ENCODE measurements at regions not wholly inside any gene's neighbourhood (a gene's known extent, or its start where the extent isn't known, plus 50 kb on each side); places are given as distances from the start of the nearest gene placed in this dataset.
A peak's percentile ranks its signal among the peaks of the same experiment; 100 is the strongest.
"Not testable (repeated sequence)": the region's sequence is repeated elsewhere in the genome, so short reads cannot be mapped to it uniquely, and the experiment has no call there.

DNA sequence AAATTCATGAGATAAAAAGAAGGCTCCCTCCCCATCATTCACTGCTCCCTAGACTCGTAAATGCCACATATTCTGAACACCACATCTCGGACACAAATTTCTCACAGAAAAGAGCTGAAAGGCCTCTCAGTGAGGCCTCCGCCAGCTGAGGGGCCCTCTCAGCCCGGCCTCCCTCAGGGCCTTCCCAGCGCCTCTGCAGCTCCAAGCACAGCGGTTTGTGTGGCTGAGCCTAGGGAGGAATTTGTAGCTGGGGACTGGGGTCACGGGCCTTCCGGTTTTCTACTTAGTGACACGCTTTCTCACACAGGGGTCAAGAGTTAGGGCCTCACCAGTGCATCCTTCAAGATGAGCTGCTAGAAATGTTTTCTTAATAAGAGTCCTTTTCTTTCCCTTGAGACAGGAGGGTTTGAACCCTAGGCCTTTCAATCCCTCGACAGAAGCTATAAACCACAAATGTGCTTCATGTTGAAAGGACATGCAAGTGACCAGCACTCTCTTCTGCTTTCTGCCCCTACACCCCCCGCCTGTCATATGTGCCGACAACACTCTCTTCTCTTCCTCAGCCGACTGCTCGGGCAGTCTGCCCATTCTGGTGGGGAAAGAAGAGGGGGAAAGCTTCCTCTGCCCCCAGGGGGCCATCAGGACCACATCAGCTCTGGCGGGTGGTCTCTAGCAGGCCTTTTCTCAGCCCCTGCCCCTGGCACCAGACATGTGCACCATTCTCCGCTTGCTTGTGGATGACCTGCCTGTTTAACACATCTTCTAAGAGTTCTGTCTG is 104.9 kb downstream of the CHIC2 start:
- DNase-seq, result no peak

- no peak for DNase-seq
Observed at GRCh38 chr4:53956454-53956853, 108.0 kb downstream of the CHIC2 start.

GRCh38 chr4:53956053-53956452 is 108.4 kb downstream of the CHIC2 start:
- DNase-seq, result no peak

- no peak for DNase-seq
Observed at GRCh38 chr4:53951414-53951813, 113.0 kb downstream of the CHIC2 start.

DNA sequence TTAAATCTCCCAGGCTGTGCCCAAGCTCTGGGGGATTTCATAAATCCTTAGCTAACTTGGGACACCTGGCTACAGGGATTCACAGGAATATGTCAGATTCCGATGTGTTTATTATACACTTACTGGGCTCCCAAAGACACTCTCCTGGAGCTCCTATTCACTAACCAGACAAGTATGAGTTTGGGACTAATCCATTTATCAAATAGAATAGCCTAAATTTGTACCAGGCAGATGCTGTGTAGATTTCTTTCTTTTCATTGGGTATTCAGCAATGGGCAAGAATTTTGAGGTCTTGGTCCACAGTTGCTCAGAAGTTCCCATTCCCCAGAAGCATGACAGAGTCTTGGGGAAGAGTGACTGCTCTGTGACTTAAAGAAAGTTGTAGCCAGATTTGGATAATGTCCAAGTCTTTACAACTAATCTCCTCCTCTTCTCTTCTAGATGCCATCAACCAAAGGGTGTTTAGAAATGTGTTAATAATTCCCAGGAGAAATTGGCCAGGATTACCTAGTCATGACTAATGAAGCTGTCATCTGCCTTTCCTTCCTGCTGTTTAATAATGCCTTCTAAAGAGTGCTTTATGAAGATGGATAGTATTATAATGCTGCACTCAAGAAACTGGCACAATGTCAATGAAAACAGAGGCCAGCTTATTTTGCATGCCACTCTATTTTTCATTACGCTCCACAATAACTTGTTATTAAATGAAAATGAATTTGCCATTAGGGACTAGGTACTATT is 120.9 kb downstream of the CHIC2 start:
- DNase-seq, result no peak

DNA sequence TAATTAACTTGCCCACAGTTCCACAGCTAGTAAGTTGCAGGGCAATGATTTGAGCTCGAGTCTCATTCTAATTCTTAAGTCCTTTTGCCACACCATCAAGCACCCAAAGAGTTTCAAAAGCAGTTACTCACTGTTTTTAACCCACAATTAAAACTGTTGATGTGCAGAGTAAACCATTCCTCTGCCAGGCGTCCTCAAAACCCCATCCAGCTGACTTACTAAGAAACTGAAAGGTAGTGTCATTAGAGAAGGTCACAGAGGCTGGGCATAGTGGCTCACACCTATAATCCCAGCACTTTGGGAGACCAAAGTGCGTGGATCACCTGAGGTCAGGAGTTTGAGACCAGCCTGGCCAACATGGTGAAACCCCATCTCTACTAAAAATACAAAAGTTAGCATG is 121.7 kb downstream of the CHIC2 start:
- no peak for DNase-seq

GRCh38 chr4:53941331-53941730 is 123.1 kb downstream of the CHIC2 start:
- no peak for DNase-seq

DNA sequence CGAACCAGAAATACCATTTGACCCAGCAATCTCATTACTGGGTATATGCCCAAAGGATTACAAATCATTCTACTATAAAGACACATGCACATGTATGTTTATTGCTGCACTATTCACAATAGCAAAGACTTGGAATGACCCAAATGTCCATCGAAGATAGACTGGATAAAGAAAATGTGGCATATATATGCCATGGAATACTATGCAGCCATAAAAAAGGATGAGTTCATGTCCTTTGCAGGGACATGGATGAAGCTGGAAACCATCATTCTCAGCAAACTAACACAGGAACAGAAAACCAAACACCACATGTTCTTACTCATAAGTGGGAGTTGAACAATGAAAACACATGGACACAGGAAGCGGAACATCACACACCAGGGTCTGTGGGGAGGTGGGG is 124.5 kb downstream of the CHIC2 start:
- DNase-seq, result not testable (repeated sequence)

- DNase-seq, result no peak
Observed at GRCh38 chr4:53937918-53938317, 126.5 kb downstream of the CHIC2 start.

DNA sequence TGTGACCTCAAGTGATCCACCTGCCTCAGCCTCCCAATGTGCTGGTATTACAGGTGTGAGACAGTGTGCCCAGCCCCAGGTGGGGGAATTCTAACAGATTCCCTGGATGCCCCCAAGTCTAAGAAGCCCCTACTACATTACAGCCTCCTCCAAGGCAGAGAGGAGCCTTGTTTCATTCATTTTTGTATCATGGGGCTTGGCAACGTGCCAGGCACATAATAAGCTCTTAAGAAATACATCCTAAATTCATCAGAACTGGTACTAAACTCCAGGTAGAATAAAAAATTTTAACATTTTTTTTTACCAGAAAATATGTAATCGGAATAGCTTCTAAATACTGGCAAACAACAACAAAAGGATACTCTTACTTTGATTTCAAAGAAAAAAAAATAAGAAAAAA is 127.1 kb downstream of the CHIC2 start:
- no peak for DNase-seq

DNA sequence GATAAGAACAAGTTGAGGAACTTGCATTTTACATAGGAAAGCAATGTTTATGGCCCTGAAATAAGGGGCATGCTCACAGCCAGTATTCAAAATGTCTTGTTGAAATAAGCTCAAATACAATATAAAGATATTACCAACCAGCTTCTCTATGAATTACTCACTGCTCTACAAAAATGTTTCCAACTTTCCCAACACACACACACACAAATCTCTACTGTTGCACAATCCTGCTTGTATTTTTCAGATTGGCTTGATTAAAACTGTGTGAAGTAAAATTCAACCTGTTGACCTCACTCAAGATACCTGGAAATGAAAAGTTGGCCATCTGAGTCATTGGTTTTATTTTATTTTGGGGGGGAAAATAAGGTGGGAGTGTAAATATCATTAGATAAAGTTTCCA is 128.6 kb downstream of the CHIC2 start:
- DNase-seq, result no peak

DNA sequence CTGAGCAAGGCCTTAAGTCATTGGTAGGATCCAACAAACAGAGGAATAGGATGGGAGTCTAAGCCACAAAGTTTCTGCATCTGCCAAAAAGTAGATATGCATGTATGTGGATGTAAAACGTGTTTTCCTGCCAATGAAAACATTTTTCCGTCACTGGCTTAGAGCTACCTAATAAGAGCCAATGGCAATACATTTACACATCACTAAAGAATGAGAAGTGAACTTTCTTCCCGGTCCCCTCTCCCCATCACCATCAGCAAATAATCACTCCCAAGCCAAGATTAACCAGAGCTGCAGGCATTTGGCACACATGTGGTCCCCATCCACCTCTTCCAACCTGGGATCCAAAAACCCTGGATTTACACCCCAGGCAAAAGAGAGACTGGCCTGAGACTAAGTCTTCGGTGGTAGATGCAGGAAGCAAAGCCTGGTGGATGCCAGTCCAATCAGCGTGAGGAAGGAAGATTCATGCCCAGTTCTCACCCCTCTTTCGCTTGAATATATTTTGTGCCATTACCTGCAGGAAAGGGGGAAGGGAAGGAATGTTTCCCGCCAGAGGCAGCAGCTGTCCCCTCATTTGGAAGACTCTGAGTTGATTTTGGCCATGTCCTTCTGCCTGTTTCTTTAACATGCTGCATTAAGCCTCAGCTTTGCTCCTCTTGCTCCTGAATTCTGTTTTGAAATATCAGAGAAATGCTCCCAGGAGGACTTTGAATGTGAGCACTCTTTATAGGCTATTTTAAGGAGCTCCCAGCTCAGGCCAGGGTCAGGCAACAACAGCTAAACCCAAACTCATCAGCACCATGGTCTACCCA is 131.4 kb downstream of the CHIC2 start:
- DNase-seq, result no peak

GRCh38 chr4:53931461-53931961 is 132.9 kb downstream of the CHIC2 start:
- no peak for DNase-seq

DNA sequence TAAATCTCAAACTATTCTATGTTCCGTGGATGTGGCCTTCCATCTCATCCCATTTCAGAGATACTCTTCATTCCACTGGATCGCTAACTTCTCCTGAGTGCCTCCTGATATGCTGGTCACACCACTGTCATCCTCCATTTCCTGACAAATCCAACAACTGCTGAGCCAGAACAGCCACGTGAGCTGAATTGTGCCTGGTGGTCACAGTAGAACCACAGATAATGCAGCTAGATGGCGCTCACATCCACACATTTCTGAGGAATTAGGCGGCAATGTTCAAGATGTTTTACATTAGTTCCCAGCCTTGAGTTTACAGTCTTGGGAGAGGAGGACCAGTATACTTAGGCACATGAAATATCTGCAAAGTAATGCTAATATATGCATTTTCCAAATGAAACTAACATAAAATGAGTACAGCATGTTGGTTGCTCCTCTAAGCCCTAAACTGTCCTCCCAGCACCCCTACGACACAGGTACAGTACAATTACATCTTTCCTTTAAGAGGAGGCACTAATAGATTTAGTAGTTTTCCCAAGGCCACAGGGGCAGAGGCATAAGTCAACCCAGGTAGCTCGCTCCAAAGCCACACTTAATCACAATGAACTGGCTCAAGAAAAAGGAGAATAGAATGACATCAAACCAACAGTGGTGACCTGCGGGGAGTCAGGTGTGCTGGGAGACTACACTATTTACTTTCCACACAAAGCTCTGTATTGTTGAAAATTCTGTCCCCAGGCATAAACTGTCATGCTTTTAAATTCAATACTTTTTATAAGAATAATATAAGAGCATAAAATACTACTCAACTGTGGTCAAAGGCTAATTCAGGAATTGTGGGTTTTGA is 134.2 kb downstream of the CHIC2 start:
- peak; percentile 49 for DNase-seq

DNA sequence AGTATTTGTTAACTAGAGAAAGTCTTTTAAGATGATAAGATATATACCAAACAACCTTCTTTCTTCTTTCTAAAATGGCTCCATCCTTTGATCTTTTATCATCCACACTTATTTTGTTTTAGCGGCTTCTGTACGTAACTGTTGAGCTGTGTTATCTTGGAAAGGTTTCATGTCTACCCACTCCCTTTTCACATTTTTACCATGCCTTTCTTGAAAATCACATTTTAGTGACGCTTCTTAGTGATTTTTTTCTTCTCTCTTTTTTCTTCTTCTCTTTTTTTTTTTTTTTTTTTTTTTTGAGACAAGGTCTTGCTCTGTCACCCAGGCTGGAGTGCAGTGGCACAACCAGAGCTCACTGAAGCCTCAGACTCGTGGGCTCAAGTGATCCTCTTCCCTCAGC is 135.1 kb downstream of the CHIC2 start:
- no peak for DNase-seq

DNA sequence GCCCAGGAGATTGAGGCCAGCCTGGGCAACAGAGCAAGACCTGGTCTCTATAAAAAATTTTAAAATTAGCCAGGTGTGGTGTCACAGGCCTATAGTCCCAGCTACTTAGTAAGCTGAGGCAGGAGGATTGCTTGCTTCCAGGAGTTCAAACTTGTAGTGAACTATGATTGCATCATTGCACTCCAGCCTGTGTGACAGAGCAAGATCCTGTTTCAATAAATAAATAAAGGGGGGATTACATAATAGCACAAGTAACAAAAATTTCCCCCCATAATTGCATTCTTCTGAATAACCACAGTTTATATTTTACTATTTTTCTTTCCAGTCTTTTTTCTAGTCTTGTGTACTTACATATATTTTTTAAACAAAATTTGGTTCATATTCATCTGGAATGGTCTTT is 135.6 kb downstream of the CHIC2 start:
- DNase-seq, result no peak

DNA sequence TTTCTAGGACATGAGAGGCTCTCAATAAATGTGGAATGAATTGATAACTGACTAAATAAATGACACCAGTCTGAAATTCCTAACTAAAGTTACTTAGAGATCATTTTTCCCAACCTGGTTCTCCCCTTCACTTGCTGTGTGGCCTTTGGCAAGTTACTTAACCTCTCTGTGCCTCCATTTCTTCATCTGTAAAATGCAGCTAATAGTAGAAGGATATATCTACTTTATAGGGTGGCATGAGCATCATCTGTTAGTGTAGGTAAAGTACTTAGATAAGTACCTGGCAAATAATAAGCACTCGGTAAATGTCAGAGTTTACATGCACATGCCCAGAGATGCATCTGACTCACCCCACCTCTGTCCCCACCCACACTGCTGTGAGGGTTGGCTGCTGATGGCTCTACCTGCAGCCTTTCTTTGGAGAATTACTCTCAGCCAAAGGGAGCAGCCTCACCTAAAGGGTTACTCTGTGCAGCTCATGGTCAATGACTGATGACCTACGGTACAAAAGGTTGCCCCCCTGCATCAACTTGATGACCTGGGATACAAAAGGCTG is 139.3 kb downstream of the CHIC2 start:
- no peak for DNase-seq

DNA sequence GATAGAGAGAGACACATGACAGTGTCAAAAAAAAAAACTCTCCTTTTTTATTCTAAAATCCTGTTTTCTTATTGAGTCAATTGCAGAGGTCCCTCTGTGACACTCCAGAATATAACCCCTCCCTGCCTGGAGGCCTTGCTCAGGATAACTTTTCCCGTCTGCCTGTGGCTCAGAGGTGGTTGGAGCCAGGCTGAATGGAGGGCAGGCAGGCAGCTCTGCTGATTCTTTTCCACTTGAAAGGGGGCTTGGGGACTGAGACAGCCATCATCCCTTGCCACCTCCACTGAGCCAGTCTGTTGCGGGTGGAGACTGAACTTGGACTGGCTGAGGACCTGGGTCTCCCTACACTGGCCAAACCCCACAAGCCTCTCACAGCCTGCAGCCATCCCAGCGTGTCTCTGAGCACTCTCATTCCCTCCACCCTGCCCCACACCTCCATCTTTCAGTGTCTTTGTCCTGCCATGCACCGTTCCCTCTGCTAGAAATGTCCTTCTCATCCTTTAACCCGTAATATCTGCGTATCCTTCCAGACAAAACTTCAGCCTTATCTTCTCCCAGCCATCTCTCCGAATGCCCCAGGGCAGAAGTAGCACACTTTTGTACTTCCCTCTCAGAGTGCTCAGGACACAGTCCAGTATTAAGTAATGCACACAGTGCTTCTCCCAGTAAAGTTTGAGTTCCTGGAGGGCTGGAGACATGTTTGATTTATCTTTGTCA is 139.9 kb downstream of the CHIC2 start:
- no peak for DNase-seq

GRCh38 chr4:53923921-53924320 is 140.5 kb downstream of the CHIC2 start:
- DNase-seq, result no peak

- DNase-seq, result no peak
Observed at GRCh38 chr4:53921856-53922255, 142.5 kb downstream of the CHIC2 start.

GRCh38 chr4:53920883-53921282 is 143.5 kb downstream of the CHIC2 start:
- DNase-seq, result no peak

DNA sequence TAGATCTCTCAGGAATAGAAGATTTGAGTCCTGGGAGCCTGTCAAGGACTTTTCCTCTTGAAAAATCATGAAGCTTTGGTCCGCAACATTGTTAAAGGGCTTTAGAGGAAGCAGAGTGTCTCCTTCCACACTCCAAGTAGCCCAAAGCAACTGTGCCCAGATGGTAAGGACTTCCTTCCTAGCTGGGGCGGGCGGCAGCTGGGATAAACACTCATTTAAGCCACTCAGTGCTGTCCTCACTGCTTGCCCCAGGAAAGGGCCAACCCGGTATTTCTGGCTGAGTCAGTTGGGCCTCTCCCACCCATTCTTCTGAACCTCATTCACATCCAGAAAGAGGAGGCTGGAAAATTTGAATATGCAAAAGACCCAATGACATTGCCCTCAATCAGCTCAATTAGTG is 144.3 kb downstream of the CHIC2 start:
- DNase-seq, result no peak
